ENCODE measurements at regions not wholly inside any gene's neighbourhood (a gene's known extent, or its start where the extent isn't known, plus 50 kb on each side); places are given as distances from the start of the nearest gene placed in this dataset.

DNA sequence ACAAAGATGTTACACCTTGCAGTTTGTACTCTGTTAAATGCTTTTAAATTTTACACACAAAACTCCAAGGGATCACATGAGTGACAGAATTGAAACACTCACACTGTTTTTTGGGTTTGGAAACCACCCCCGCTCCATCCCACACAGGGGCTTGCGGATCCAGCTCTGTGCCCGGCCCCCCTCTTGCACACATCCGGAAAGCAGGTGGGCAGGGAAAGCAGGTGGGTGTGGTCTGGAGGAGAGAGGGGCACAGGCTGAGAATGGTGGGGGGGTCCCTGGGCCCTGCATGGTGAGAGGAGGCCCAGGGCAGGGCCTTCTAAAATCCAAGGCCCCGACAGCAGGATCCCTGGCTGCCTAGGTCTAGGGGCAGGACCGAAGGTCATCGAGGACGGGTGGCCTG is 88.5 kb upstream of the HPCAL1 start:
- ATAC-seq: no peak
- no peak overlapping the region for H2AFZ ChIP-seq (ENCODE audit: low read depth, low read length, poor library complexity, severe bottlenecking)
- no peak overlapping the region for H3K9ac ChIP-seq (ENCODE audit: low read length)
- intact Hi-C loops (cut with micrococcal nuclease): no loop called here
- no TSS peak for BruUV-seq (replicated peaks)
- ChIA-PET CTCF (no interaction called here), POLR2A (no interaction called here), RAD21 (ENCODE audit: low non-redundant PET in 1 of 2, low total read pairs in 2 of 2, uncharacterized antibody in 2 of 2, unreplicated experiment in 2 of 2) (no interaction called here)
- no peaks in the 10 kb centered on the region for H3K36me3 ChIP-seq (ENCODE audit: control insufficient read depth in 1 of 2, insufficient read depth in 2 of 2, low read length in 2 of 2)
- H3K4me3 ChIP-seq (replicated peaks in 1 of 2; ENCODE audit: low read depth in 1 of 2, low read length in 2 of 2): no peak overlapping the region
- no peak for DNase-seq (ENCODE audit: low read depth, low spot score)
- no peaks in the 10 kb centered on the region for H3K27me3 ChIP-seq (ENCODE audit: insufficient read depth, low read length)
- H4K20me1 ChIP-seq (ENCODE audit: insufficient read depth): no peaks in the 10 kb centered on the region
- H3K9me3 ChIP-seq (ENCODE audit: control insufficient read depth in 1 of 2, insufficient read depth in 1 of 2, low read depth in 1 of 2, low read length in 2 of 2): no peaks in the 10 kb centered on the region
- no peak overlapping the region for H3K4me2 ChIP-seq (ENCODE audit: low read length)
- no peak overlapping the region for H3K27ac ChIP-seq (ENCODE audit: low read depth, low read length)
- no peaks in the 10 kb centered on the region for H3K9me2 ChIP-seq (ENCODE audit: insufficient read depth)
- H3K79me2 ChIP-seq (ENCODE audit: insufficient read depth, low read length): no peaks in the 10 kb centered on the region
- TF ChIP-seq SP1 (IDR thresholded peaks at IDR 0.05; ENCODE audit: low read depth): no peak
- TF ChIP-seq, protein P1, sequence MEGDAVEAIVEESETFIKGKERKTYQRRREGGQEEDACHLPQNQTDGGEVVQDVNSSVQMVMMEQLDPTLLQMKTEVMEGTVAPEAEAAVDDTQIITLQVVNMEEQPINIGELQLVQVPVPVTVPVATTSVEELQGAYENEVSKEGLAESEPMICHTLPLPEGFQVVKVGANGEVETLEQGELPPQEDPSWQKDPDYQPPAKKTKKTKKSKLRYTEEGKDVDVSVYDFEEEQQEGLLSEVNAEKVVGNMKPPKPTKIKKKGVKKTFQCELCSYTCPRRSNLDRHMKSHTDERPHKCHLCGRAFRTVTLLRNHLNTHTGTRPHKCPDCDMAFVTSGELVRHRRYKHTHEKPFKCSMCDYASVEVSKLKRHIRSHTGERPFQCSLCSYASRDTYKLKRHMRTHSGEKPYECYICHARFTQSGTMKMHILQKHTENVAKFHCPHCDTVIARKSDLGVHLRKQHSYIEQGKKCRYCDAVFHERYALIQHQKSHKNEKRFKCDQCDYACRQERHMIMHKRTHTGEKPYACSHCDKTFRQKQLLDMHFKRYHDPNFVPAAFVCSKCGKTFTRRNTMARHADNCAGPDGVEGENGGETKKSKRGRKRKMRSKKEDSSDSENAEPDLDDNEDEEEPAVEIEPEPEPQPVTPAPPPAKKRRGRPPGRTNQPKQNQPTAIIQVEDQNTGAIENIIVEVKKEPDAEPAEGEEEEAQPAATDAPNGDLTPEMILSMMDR (IDR thresholded peaks at IDR 0.05 in 2 of 3, conservative IDR thresholded peaks at IDR 0.05 in 1 of 3; ENCODE audit: borderline replicate concordance in 1 of 3, insufficient read depth in 1 of 3, low read depth in 2 of 3, low read length in 2 of 3): no peak
- TF ChIP-seq, protein P2, sequence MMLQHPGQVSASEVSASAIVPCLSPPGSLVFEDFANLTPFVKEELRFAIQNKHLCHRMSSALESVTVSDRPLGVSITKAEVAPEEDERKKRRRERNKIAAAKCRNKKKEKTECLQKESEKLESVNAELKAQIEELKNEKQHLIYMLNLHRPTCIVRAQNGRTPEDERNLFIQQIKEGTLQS (IDR thresholded peaks at IDR 0.05): no peak
- no peak for TF ChIP-seq RAD21 (IDR thresholded peaks at IDR 0.05; ENCODE audit: low read depth)
- no peaks in the 10 kb centered on the region for H3K4me1 ChIP-seq (ENCODE audit: control insufficient read depth in 1 of 2, insufficient read depth in 2 of 2, low read length in 2 of 2)

DNA sequence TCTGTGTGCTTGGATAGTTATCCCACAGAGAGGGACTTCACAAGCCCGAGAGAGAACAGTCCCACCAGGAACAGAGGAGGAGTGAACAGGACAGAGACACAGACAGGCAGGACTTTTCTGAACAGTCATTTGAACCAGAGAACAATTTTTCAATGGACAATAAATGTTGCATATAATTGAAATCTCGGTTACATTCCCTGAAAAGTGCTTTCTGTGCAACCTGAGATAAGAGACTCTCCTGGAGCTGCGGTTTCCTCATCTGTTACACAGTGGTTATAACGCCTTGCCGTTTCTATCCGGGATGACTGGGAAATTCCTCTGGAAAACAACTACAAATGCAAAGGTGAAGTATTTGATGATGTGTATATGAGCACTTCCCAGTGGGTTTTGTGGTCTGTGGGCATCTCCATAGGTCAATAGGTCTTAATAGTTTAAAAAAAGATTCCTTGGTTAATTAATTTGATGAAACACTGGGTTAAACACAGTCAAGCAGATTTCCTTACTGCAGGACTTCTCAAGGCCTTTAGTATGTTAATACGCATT is 87.2 kb upstream of the HPCAL1 start:
- Histone ChIP-seq H3K4me1 (ENCODE audit: control insufficient read depth in 1 of 2, insufficient read depth in 2 of 2, low read length in 2 of 2) (no peaks in the 10 kb centered on the region), H2AFZ (ENCODE audit: low read depth, low read length, poor library complexity, severe bottlenecking) (no peak overlapping the region), H3K36me3 (ENCODE audit: control insufficient read depth in 1 of 2, insufficient read depth in 2 of 2, low read length in 2 of 2) (no peaks in the 10 kb centered on the region), H3K4me2 (ENCODE audit: low read length) (no peak overlapping the region), H3K27ac (ENCODE audit: low read depth, low read length) (no peak overlapping the region), H3K27me3 (ENCODE audit: insufficient read depth, low read length) (no peaks in the 10 kb centered on the region), H4K20me1 (ENCODE audit: insufficient read depth) (no peaks in the 10 kb centered on the region), H3K4me3 (replicated peaks in 1 of 2; ENCODE audit: low read depth in 1 of 2, low read length in 2 of 2) (no peak overlapping the region), H3K79me2 (ENCODE audit: insufficient read depth, low read length) (no peaks in the 10 kb centered on the region), H3K9me3 (ENCODE audit: control insufficient read depth in 1 of 2, insufficient read depth in 1 of 2, low read depth in 1 of 2, low read length in 2 of 2) (no peaks in the 10 kb centered on the region), H3K9ac (ENCODE audit: low read length) (no peak overlapping the region), H3K9me2 (ENCODE audit: insufficient read depth) (no peaks in the 10 kb centered on the region)
- POLR2A ChIA-PET: no interaction called here
- CTCF ChIA-PET: no interaction called here
- RAD21 ChIA-PET (ENCODE audit: low non-redundant PET in 1 of 2, low total read pairs in 2 of 2, uncharacterized antibody in 2 of 2, unreplicated experiment in 2 of 2): no interaction called here
- DNase-seq (ENCODE audit: low read depth, low spot score): no peak
- intact Hi-C loops (cut with micrococcal nuclease): no loop called here
- no peak for TF ChIP-seq POLR2AphosphoS5 (IDR thresholded peaks at IDR 0.05; ENCODE audit: low read depth, low read length)
- TF ChIP-seq, protein P3, sequence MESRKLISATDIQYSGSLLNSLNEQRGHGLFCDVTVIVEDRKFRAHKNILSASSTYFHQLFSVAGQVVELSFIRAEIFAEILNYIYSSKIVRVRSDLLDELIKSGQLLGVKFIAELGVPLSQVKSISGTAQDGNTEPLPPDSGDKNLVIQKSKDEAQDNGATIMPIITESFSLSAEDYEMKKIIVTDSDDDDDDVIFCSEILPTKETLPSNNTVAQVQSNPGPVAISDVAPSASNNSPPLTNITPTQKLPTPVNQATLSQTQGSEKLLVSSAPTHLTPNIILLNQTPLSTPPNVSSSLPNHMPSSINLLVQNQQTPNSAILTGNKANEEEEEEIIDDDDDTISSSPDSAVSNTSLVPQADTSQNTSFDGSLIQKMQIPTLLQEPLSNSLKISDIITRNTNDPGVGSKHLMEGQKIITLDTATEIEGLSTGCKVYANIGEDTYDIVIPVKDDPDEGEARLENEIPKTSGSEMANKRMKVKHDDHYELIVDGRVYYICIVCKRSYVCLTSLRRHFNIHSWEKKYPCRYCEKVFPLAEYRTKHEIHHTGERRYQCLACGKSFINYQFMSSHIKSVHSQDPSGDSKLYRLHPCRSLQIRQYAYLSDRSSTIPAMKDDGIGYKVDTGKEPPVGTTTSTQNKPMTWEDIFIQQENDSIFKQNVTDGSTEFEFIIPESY (IDR thresholded peaks at IDR 0.05; ENCODE audit: extremely low read depth, insufficient replicate concordance, low read length): no peak
- no TSS peak for BruUV-seq (replicated peaks)
- ATAC-seq: no peak
